ENCODE measurements at regions not wholly inside any gene's neighbourhood (a gene's known extent, or its start where the extent isn't known, plus 50 kb on each side); places are given as distances from the start of the nearest gene placed in this dataset.

DNA sequence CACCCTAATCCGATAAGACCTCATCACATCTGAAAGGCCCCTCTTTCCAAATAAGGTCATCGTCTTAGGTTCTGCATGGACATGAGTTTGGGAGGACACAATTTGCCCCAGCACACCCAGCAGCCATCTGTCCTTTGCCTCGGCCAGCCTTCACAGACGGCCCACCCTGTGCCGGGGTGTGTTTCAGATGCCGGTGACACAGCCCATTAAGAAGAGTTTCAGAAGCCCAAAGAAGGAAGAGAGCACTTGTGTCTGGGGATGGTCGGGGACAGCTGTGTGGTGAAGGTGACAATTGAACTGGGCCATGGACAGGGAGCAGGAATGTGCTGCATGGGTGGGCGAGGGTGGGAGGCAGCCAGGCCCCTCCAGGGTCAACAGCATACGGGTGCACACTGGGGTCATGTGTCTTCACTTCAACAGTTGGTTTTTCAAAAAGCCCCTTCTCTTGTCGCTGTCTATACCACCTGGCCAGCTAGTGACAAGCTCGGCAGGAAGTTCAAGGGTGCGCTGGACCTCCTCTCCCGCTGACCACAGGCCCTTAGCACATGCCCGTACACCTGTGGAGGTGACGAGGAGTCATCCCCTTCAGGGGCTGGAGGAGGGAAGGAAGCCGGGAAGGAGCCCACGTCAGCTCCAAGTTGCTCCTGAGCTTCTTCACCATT is 183.1 kb downstream of the C16orf95 start:
- no peak for TF ChIP-seq GTF2I (CRISPR knock-in tag; conservative IDR thresholded peaks at IDR 0.05)
- TF ChIP-seq, protein P1, sequence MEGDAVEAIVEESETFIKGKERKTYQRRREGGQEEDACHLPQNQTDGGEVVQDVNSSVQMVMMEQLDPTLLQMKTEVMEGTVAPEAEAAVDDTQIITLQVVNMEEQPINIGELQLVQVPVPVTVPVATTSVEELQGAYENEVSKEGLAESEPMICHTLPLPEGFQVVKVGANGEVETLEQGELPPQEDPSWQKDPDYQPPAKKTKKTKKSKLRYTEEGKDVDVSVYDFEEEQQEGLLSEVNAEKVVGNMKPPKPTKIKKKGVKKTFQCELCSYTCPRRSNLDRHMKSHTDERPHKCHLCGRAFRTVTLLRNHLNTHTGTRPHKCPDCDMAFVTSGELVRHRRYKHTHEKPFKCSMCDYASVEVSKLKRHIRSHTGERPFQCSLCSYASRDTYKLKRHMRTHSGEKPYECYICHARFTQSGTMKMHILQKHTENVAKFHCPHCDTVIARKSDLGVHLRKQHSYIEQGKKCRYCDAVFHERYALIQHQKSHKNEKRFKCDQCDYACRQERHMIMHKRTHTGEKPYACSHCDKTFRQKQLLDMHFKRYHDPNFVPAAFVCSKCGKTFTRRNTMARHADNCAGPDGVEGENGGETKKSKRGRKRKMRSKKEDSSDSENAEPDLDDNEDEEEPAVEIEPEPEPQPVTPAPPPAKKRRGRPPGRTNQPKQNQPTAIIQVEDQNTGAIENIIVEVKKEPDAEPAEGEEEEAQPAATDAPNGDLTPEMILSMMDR (IDR thresholded peaks at IDR 0.05): no peak
- TF ChIP-seq, protein P2, sequence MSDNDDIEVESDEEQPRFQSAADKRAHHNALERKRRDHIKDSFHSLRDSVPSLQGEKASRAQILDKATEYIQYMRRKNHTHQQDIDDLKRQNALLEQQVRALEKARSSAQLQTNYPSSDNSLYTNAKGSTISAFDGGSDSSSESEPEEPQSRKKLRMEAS (CRISPR knock-in tag; IDR thresholded peaks at IDR 0.05): no peak
- TF ChIP-seq, protein P3, sequence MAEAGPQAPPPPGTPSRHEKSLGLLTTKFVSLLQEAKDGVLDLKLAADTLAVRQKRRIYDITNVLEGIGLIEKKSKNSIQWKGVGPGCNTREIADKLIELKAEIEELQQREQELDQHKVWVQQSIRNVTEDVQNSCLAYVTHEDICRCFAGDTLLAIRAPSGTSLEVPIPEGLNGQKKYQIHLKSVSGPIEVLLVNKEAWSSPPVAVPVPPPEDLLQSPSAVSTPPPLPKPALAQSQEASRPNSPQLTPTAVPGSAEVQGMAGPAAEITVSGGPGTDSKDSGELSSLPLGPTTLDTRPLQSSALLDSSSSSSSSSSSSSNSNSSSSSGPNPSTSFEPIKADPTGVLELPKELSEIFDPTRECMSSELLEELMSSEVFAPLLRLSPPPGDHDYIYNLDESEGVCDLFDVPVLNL (CRISPR knock-in tag; IDR thresholded peaks at IDR 0.05; ENCODE audit: borderline replicate concordance, low read depth): no peak
- TF ChIP-seq, protein P4, sequence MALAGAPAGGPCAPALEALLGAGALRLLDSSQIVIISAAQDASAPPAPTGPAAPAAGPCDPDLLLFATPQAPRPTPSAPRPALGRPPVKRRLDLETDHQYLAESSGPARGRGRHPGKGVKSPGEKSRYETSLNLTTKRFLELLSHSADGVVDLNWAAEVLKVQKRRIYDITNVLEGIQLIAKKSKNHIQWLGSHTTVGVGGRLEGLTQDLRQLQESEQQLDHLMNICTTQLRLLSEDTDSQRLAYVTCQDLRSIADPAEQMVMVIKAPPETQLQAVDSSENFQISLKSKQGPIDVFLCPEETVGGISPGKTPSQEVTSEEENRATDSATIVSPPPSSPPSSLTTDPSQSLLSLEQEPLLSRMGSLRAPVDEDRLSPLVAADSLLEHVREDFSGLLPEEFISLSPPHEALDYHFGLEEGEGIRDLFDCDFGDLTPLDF (CRISPR knock-in tag; IDR thresholded peaks at IDR 0.05): no peak
- TF ChIP-seq, protein P5, sequence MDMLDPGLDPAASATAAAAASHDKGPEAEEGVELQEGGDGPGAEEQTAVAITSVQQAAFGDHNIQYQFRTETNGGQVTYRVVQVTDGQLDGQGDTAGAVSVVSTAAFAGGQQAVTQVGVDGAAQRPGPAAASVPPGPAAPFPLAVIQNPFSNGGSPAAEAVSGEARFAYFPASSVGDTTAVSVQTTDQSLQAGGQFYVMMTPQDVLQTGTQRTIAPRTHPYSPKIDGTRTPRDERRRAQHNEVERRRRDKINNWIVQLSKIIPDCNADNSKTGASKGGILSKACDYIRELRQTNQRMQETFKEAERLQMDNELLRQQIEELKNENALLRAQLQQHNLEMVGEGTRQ (CRISPR knock-in tag; IDR thresholded peaks at IDR 0.05): no peak
